ENCODE measurements at regions not wholly inside any gene's neighbourhood (a gene's known extent, or its start where the extent isn't known, plus 50 kb on each side); places are given as distances from the start of the nearest gene placed in this dataset.

GRCh38 chr12:69108037-69108436, 131.3 kb upstream of the CPSF6 start:
- WGBS (ENCODE audit: insufficient coverage, insufficient replicate concordance, low lambda C conversion rate, missing lambda C conversion rate): 0% methylated on average over 2 of the region's 2 CpGs
- H3K27me3 ChIP-seq (replicated peaks in 1 of 2; ENCODE audit: control insufficient read depth in 2 of 2, insufficient read depth in 2 of 2, low read length in 1 of 2): no peaks in the 10 kb centered on the region; a peak in 2 of 4 replicates
- no peaks in the 10 kb centered on the region for H3K4me1 ChIP-seq (ENCODE audit: control insufficient read depth, insufficient read depth, low read length)
- H3K36me3 ChIP-seq (ENCODE audit: control insufficient read depth in 2 of 2, insufficient read depth in 2 of 2, low read length in 1 of 2): no peaks in the 10 kb centered on the region
- no peak overlapping the region for H2AFZ ChIP-seq (ENCODE audit: control insufficient read depth, low read depth, low read length)
- ATAC-seq: no peak
- H3K9ac ChIP-seq (ENCODE audit: control insufficient read depth, insufficient read depth, low read length): no peak overlapping the region
- RAD21 ChIA-PET (ENCODE audit: unreplicated experiment): no interaction called here
- no peak overlapping the region for H3K4me2 ChIP-seq (ENCODE audit: control insufficient read depth, insufficient read depth)
- POLR2A ChIA-PET: no interaction called here
- no peak overlapping the region for H3K27ac ChIP-seq (ENCODE audit: control insufficient read depth, insufficient read depth)
- SMC1A ChIA-PET (ENCODE audit: uncharacterized antibody, unreplicated experiment): interaction anchor here (0.6 kb wide), 1 partner anchor 11 kb away, joined by 4 read pairs; no protein-coding TSS in a partner anchor
- CTCF ChIA-PET: interaction anchor here (0.7 kb wide), 1 partner anchor 13 kb away, joined by 3 read pairs; no protein-coding TSS in a partner anchor
- H3K9me3 ChIP-seq (replicated peaks; ENCODE audit: control insufficient read depth, insufficient read depth, low read length): no peaks in the 10 kb centered on the region
- in situ Hi-C loops (cut with MboI): no loop called here
- H3K79me2 ChIP-seq (ENCODE audit: control insufficient read depth, insufficient read depth, low read length): no peaks in the 10 kb centered on the region
- DNase-seq (ENCODE audit: low read depth, low spot score): no peak
- intact Hi-C loops (cut with micrococcal nuclease; ENCODE audit: unreplicated experiment): no loop called here
- H4K20me1 ChIP-seq (ENCODE audit: control insufficient read depth, insufficient read depth): no peaks in the 10 kb centered on the region
- BruUV-seq (replicated peaks): no TSS peak
- FAIRE-seq: no peak
- no peak overlapping the region for H3K4me3 ChIP-seq
- TF ChIP-seq WRNIP1 (IDR thresholded peaks at IDR 0.05; ENCODE audit: borderline replicate concordance, low read depth, low read length) (no peak), HSF1 (IDR thresholded peaks at IDR 0.05; ENCODE audit: low read depth, low read length) (no peak), ESRRA (IDR thresholded peaks at IDR 0.05; ENCODE audit: low read length) (no peak), KLF5 (IDR thresholded peaks at IDR 0.05; ENCODE audit: partially characterized antibody) (no peak), SRF (IDR thresholded peaks at IDR 0.05; ENCODE audit: low read depth in 2 of 2, low read length in 2 of 2) (no peak), IRF3 (IDR thresholded peaks at IDR 0.05) (no peak), ELK1 (IDR thresholded peaks at IDR 0.05; ENCODE audit: low read depth, low read length) (no peak), HDGF (IDR thresholded peaks at IDR 0.05) (no peak), SREBF2 (IDR thresholded peaks at IDR 0.05; ENCODE audit: low read length) (no peak), CREB1 (IDR thresholded peaks at IDR 0.05; ENCODE audit: low read depth) (no peak), MXI1 (IDR thresholded peaks at IDR 0.05; ENCODE audit: low read depth, low read length) (no peak), IRF4 (IDR thresholded peaks at IDR 0.05; ENCODE audit: low read depth, low read length) (no peak), NRF1 (conservative IDR thresholded peaks at IDR 0.05; ENCODE audit: low read depth, low read length) (no peak)
- TF ChIP-seq, protein P1, sequence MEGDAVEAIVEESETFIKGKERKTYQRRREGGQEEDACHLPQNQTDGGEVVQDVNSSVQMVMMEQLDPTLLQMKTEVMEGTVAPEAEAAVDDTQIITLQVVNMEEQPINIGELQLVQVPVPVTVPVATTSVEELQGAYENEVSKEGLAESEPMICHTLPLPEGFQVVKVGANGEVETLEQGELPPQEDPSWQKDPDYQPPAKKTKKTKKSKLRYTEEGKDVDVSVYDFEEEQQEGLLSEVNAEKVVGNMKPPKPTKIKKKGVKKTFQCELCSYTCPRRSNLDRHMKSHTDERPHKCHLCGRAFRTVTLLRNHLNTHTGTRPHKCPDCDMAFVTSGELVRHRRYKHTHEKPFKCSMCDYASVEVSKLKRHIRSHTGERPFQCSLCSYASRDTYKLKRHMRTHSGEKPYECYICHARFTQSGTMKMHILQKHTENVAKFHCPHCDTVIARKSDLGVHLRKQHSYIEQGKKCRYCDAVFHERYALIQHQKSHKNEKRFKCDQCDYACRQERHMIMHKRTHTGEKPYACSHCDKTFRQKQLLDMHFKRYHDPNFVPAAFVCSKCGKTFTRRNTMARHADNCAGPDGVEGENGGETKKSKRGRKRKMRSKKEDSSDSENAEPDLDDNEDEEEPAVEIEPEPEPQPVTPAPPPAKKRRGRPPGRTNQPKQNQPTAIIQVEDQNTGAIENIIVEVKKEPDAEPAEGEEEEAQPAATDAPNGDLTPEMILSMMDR (IDR thresholded peaks at IDR 0.05 in 2 of 3, conservative IDR thresholded peaks at IDR 0.05 in 1 of 3; ENCODE audit: control insufficient read depth in 2 of 3, extremely low read depth in 1 of 3, insufficient read depth in 1 of 3, low read depth in 3 of 3, low read length in 3 of 3): no peak
- TF ChIP-seq, protein P2, sequence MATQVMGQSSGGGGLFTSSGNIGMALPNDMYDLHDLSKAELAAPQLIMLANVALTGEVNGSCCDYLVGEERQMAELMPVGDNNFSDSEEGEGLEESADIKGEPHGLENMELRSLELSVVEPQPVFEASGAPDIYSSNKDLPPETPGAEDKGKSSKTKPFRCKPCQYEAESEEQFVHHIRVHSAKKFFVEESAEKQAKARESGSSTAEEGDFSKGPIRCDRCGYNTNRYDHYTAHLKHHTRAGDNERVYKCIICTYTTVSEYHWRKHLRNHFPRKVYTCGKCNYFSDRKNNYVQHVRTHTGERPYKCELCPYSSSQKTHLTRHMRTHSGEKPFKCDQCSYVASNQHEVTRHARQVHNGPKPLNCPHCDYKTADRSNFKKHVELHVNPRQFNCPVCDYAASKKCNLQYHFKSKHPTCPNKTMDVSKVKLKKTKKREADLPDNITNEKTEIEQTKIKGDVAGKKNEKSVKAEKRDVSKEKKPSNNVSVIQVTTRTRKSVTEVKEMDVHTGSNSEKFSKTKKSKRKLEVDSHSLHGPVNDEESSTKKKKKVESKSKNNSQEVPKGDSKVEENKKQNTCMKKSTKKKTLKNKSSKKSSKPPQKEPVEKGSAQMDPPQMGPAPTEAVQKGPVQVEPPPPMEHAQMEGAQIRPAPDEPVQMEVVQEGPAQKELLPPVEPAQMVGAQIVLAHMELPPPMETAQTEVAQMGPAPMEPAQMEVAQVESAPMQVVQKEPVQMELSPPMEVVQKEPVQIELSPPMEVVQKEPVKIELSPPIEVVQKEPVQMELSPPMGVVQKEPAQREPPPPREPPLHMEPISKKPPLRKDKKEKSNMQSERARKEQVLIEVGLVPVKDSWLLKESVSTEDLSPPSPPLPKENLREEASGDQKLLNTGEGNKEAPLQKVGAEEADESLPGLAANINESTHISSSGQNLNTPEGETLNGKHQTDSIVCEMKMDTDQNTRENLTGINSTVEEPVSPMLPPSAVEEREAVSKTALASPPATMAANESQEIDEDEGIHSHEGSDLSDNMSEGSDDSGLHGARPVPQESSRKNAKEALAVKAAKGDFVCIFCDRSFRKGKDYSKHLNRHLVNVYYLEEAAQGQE (IDR thresholded peaks at IDR 0.05; ENCODE audit: low read depth, low read length): no peak
